HK-2 (cell line): ENCODE measurements at regions not wholly inside any gene's neighbourhood (a gene's known extent, or its start where the extent isn't known, plus 50 kb on each side); places are given as distances from the start of the nearest gene placed in this dataset.

ENCODE experiments used
- DNase-seq: peaks from one replicate; pipeline ENCODE4 v3.0.0-alpha.2; 2018; ENCODE audit not compliant: unreplicated experiment

DNA sequence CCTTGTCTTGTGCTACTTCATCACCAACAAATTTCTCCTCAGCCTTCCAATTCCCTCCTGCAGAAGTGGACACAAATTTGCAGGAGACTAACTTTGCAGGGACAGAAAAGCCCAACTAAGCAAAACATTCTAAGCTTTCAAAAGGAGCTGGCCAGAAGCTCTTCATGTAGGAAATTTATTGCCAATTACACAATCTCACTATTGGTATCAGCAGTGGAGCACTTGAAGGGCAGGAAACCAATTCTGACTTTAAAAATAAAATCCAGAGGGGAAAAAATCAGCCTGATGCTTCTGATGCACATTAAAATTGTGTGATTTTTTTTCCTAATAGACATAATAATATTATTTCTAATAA lies 193.3 kb downstream of the LY86 start:
- no peak for DNase-seq

DNA sequence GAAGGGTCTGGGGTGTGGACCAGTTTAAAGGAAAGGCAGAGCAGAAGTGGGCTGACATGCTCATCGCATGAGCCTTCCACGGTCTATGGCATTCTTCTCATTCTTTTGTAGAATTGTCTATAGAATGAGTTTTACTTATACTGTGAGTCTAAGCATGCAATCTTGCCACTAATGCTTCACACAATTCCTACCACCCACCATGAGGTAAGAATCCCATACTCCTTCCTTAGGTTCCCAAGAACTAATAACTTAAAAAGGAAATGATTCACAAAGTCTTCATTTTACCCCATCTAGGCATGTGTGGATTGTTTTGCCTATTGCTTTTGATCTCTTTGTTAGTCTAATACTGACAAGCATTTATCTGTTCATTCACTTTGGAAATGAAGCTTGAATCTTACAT lies 195.2 kb downstream of the LY86 start:
- no peak for DNase-seq

DNA sequence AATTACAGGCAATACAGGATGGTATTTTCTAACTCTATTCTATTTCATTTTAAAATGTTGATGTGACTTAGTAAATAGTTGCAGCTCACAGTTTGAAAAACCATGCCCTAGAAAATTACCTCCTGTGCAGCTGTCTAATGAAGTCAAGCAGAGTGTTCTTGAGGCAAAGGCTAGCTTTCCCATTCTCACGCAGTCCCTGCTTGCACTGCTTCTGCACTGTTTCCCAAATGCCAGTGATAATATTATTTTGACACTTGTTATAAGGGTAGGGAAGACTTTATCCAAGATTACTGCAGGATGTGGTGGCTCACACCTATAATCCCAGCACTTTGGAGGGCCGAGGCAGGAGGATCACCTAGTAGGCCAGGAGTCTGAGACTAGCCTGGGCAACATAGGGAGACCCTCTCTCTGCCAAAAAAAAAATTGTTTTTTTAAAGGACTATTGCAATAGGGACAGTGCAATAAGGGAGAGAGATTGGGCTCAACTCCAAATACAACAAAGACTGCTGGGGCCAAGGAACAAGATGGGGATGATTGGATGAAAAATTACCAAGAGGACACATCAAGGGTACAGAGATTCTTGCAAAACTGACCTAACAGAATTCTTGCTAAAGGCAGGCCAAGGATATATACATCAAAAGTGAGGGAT lies 196.1 kb downstream of the LY86 start:
- no peak for DNase-seq

DNA sequence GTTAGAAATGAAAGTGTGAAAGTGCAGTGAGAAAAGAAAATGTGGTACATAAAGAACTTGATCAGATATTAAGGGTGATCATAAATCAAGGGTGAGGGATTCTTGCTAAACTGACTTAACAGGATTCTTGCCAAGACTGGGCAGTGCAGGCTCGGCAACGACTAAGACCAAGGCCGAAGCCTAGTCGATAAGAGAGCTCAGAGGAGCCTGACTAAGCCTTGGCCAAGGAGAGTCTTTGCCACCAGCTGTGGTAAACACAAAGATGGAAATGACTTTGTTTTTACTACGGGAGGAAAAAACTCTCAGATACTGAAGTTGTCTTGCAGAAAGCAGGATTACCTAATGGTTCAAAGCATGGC lies 196.6 kb downstream of the LY86 start:
- DNase-seq = no peak

DNA sequence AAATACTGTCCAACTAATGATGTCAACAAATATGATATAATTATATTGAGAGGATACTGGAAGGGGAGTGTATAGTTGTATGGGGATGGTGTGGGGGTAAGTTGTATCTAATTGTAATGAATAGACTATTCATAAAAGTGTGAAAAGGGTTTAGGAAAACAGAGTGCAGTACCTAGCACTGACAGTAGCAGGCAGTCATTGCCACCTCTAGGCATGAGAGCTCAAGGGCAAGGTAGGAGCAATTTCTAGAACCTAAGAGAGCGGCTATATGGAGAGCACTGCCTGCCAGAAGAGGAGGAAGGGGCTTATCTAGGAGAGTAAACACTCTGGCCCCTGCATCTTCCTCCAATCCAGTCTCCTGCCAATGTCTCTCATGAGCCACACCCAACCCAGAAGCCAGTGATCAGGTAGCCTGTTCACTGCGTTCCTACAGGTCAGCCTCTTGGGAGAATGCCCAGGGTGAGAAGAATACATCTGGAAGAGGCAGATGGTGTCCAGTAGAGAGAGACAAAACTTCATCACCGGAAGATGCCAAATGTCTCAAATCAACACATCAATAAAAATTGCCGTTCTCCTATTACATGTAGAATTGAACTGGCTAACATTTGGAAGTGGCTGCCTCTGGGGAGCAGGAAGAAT lies 200.0 kb downstream of the LY86 start:
- DNase-seq = no peak

DNA sequence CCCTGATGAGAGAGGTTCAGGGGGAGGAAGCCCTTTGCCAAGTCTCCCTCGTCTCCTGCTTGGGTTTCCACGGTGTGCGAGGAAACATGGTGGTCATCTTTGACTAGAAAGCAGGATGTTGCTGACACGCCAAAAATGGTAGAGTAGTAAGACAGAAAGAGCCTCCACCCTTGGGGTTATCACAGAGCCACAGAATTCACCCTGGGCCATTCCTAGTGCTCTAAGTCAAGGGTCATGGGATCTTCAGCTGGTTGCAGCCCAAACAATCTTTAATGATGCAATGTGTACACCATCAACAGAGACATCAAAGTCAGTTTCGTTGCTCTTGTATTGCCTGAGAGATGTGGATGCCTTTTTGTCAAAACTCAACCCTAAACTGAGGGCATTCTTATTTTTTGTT lies 201.9 kb downstream of the LY86 start:
- no peak for DNase-seq

DNA sequence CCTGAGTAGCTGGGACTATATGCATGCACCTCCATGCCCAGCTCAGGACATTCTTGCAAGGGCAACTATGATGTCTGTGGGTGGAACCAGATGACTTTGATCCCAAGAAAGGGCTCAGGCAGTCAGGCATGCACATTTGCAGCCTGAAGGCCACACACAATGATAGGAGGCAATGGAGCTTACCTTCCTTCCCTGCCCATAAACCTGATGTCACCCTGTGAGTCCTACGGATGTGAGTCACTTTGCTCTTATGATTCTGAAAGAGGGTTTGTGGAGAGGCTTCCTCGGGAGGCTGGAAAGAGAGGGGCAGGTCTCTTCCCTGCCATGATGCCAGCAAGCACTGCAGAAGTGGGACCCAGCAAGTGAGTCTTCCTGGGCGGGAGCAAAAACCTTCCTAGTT lies 202.4 kb downstream of the LY86 start:
- peak; percentile 42 for DNase-seq

DNA sequence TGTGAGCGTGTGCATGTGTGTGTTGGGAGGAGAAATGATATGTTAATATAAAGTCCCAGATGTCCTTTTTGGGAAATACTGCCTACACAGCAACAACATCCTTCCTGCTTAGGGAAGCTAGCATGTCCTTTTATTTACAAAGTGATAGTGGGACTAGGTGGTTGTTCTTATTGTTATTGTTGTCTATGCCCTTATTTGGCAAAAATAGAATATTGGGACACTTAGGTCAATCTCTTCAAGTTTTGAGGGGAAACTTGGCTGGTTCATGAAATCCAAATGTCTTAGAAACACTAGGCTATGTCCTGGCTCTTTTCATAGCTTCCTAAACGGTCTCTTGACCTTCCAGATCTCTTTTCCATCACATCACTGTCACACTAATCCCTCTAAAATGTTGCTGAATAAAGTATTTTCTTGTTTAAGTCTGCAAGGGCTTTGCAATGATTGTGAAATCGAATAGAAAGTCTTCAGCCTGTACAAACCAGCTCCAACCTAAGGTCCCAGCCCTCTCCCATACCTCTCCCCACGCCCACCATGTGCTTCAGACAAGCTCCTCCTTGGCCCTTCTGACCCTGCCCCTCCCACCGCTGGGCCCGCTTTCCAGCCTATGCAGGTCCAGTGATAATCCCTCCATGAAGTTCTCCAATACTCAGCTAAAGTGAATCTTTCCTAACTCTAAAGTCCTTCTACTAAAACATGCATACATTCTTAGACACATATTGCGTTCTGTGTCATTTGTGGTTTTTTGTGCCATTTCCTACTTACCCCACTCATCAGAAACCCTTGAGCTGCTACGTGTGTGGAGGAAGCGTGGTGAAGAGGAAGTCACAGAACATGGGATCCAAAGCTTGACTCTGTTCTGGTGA lies 205.1 kb downstream of the LY86 start:
- DNase-seq = no peak

DNA sequence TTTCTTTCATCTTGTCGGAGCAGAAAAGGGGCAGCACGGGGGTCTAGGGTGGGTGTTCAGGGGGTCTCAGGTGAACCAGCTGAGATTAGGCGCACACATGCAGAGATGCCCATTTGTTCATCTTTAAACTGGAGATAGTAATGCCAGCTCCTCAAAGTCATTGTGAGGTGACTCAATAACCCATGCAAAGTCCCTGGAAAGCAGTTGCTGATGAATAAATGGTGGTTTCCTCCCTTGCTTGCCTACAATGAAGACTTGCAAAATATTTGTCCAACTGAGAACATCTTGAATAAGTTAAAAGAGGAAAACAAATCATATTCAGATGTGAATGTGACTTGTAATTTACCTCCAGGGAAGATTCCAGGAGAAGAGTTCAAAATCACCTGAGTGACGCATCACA lies 206.9 kb downstream of the LY86 start:
- DNase-seq = no peak

DNA sequence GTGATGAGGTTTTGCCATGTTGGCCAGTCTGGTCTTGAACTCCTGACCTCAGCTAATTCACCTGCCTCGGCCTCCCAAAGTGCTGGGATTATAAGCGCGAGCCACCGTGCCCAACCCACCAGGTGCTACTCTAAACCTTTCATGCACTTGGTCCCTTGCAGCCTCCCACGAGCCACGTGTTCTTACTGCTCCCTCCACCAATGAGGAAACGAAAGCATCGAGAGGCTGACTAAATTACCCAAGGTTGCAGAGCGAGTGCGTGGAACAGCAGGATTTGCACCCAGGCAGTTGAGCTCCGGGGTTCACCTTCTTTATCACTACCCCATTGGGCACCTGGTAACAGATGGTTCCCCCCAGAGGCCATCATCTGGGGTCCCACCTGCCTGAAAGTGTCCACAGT lies 208.3 kb downstream of the LY86 start:
- DNase-seq = no peak

DNA sequence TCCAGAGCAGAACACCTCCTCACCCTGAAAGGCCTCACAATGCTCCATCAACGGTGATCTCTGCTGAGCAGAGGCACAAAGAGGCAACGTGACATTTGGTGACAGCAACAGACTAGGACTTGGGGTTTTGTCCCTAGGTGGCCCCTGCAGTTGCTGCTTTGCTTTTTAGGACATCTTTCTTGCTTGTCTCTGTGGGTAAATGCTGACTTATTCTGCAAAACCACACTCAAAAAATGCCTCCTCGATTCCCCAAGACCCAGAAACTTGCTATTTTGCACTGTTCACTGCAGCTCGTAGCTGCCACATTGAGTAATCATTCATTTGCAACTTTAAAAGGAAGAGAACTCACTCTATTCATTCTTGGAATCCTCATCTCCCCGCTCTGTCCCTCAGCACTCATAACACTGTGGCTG lies 209.9 kb downstream of the LY86 start:
- DNase-seq = no peak

DNA sequence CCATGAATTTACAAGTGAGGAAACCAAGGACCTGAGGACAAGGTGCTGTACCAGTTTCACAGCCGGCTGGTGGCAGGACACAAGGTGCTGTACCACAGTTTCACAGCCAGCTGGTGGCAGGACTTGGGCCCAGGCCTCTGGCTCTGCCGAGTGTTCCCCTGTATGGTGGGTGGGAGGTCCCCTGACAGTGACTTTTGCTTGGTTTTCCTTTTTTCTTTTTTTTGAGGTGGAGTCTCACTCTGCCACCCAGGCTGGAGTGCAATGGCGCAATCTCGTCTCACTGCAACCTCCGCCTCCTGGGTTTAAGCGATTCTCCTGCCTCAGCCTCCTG lies 212.4 kb downstream of the LY86 start:
- DNase-seq = no peak

DNA sequence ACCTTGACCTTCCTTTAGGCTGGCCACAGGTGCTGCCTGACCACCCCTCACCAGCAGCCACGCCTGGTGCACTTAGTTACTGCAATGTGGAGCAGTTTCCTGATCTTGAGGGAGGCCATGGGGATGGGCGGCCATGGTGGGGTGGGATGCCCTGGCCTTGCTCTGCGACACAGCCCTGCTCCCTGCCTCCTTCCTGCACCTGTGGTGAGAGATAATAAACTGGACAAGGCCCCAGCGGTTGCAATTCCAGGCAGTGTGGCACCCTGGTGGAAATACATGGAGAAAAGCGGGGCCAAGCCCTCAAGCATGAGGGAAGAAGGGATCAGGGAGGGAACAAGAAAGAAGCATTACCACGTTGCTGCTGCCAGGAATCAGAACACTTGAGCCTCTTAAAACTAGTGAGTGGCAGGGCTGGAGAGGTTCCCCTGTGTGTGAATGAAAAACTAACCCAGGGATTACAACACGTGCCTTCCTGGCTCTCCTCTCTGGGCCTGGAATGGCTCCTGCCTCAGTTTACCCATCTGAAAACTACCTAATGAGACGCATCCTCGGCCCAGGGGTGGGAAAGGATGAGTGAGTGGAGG lies 213.2 kb downstream of the LY86 start:
- no peak for DNase-seq

DNA sequence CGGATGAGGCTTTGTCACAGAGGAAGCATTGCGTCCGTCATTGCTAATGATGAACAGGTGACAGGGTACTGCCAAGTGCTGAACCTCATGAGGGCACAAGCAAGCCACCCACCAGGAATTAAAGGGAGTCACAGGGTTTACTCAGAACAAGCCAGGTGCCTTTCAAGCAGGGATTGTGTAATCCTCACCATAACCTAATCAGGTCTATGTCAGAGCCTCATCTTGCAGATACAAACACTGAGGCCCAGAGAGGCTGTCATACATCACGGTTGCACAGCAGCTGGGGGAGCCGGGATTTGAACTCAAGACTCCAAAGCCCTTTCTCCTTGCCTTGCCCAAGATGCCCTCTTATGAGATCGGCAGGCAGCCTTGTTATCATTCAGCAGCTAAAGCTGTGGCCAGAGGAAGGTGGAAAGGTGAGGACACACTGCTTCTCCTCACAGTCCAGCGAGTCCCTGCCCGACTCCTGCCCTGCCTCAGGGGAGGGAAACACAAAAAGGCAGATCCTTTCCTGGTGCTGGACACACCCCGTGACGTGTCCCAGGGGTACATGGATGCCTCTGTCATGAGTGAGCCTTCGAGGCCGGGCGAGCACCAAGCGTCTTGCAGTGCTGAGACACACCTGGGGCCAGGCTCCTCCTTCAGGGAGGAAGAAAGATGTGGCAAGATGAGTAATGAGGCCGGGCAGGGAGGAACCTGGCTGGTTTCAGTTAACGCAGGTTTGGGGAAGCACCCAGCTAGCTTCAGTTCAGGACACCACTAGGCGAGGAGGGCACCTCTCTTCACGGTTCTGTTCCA lies 214.9 kb downstream of the LY86 start:
- DNase-seq = no peak

DNA sequence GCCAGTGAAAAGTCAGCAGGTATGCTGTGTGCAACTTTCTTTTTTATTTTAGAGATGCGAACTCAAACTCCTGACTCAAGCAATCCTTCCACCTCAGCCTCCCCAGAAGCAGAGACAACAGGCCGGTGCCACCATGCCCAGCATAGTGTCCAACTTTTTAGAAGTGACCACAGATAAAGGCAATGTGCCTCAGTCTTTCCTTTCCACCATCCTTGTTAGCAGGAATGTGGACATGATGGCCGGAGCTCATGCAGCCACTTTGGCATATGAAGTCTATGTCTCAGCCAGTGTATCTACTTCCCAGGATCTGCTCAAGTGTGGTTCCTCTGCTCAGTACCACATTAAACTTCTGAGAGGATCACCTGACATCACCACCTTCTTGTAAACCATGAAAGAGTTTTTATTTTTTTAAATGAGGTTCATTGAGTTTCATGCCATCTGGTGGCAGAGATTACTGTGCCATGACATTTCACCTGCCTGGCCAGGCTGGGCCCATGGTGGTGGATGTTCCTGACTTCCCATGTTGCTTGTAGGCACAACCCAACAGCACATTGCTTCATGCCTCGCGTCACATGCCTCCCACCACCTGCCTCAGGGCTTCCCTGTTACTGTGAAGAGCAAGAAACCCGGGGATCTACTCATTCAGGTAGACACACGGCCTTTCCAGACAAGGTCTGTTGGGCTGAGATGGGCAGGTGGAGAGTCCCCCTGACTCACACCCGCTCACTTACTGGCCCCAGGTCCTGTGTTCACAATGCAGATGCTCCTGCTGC lies 216.5 kb downstream of the LY86 start:
- DNase-seq = no peak

DNA sequence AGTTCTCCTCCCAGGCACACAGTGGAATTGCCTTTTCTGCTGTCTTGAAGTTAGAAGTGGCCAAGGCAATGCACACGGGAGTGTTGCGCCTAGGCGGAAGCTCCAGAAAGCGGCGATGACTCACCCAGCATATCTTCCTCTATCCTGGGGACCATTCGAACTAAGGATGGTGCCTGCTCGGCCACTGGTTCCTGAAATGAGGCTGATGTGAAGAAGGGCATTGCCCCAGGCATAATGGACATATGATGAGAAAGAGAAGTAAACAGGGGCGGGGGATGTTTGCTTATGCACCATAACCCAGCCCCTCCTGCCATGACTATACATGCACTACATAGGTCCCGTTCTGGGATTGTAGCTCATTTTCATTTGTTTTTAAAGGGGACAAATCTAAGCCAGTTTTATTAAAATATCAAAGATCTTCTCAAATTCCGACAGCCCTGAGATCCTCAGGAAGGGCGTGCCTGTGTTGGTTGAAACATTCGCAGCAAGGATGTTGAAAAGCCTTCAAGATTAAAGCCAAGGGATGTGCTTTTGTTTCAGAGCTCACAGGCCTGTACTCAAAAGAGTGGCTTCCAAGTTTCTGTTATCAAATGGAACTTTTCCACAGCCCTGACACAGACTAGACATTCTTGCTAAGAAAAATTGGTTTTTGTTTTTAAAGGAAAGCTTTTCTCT lies 218.5 kb downstream of the LY86 start:
- DNase-seq = no peak

DNA sequence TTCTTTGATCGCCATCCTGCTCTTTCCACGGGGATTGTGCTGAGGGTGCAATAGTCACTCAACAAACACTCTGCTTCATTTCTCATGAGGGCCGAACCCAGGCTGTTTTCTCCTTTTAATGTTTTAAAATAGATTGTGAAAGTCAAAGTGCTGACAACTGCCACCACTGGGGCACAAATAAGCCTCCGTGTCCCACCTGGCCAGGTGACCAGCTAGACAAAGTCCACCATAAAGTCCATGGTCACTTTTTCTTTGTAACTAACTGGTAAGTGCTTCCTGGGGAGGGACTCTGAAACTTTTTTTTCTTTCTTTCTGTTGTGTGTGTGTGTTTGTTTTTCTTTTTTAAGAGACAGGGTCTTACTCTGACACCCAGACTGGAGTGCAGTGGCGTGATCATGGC lies 219.8 kb downstream of the LY86 start:
- DNase-seq = no peak

DNA sequence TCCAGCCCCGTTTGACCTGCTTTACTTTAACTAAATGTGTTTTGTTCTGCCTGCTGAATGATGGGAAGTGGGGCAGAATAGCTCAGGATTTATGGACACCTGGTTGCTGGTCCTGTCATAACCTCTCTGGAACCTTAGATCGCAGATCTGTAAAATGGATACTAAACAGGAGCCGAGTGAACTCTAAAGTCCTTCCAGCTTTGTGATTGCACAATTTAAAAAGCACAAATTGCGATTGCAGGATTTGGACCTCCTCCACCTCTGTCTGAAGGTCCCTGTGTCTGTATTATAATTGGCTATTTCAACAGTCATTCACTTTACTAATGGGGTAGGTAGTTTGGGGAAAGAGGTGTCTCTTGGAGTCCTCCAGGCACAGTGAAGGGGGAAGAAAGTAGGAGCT lies 220.4 kb downstream of the LY86 start:
- DNase-seq = no peak

DNA sequence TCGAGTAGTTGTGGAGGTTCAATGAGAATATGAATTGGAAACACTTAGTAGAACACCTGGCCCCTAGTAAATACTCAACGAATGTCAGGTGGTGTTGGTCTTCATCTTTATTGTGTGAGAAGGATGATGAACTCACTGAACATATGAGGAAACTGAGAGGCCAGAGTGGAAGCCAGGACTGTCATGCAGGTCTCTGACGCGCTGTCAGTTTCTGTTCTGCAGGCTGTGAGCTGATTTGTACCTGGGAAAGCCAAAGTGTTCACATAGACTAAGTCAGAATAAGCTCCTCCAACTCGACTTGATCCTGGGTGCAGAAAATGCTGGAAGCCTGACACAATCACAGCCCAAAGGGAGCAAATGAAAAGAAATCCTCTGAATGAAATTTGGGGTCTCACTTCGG lies 222.2 kb downstream of the LY86 start:
- no peak for DNase-seq

DNA sequence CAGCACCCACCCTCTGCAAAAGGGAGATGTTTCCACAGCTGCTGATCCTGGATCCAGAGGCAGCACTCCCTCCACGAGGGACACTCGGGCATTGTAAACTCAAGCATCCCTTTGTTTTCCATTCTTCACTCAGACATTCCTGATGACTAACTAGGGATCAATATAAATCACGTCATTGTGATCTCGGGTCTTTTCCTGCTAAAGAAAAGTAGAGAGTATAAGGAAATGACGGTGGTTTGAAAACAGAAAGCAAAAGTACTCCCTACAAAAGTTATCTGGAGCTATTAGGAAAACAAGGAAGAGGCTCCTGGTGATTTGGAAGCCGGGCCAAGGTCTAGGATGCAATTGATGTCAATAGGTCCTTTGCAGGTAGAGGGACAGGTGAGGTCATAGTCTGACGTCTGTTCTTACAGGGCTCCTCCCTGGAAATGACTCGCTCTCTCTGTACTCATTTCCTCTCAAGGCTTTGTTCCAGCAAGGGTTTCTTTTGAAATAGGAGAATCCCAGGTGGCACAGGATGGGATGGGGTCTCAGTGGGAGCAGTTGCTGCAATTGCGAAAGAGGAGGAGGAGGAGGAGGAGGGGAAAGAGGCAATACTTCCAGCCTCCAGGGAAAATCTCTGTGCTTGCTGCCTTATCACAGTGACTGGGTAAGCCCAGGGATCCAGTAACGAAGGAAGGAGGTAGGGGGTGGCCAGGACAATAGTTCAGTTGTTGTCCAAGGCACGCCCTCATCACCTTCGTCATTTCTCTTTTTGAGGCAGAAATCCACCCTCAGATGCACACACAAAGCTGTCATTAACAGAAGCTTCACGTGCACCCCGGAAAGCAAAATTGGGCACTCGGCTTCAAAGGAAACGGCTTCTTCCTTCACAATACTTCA lies 222.8 kb downstream of the LY86 start:
- DNase-seq = no peak
